IMR-90 (cell line): ENCODE measurements at regions not wholly inside any gene's neighbourhood (a gene's known extent, or its start where the extent isn't known, plus 50 kb on each side); places are given as distances from the start of the nearest gene placed in this dataset.

Source experiments
- ATAC-seq: fragments of 200-7000 bp; cut with Tn5 transposase; 2 replicates; pipeline ENCODE4 v1.9.1; 2020; ENCODE audit warnings: low read depth, mild to moderate bottlenecking, moderate library complexity
- BruUV-seq: library from RNA; stranded (reverse); fragments of 400-500 nt; replicated peaks from 2 replicates; lab custom pipeline; 2021; lab: Mats Ljungman, UMichigan
- CTCF ChIA-PET: fragments of 300-600 bp; formaldehyde crosslinking; extraction: SDS; loops from one replicate; lab custom pipeline; 2021; ENCODE audit warnings: antibody characterized with exemption; lab: Yijun Ruan, JAX
- POLR2A ChIA-PET: fragments of 300-600 bp; sonication (Branson Sonifier 250); formaldehyde crosslinking; loops from one replicate; lab custom pipeline; 2022; ENCODE audit warnings: antibody characterized with exemption; ENCODE audit not compliant: unreplicated experiment; lab: Charles Lee
- DNase-seq: peaks from one replicate; pipeline ENCODE4 v3.0.0; 2013
- H2AFZ ChIP-seq: replicated peaks from 2 replicates; pipeline ENCODE3; 2013; ENCODE audit warnings: low read length, mild to moderate bottlenecking; ENCODE audit not compliant: poor library complexity
- H2AK5ac ChIP-seq: 2 replicates; pipeline ENCODE4 v1.6.1; 2013; ENCODE audit warnings: low read depth, low read length, inconsistent platforms
- H2AK9ac ChIP-seq: replicated peaks from 2 replicates; pipeline ENCODE3; 2013; ENCODE audit warnings: mild to moderate bottlenecking, low read depth, low read length, moderate library complexity; ENCODE audit not compliant: poor library complexity
- H2BK120ac ChIP-seq: 2 replicates; pipeline ENCODE4 v1.6.1; 2013; ENCODE audit warnings: low read depth, low read length, inconsistent platforms
- H2BK15ac ChIP-seq: 3 replicates; pipeline ENCODE4 v1.6.1; 2013; ENCODE audit warnings: low read depth, low read length, inconsistent platforms
- H2BK20ac ChIP-seq: 2 replicates; pipeline ENCODE4 v1.6.1; 2013; ENCODE audit warnings: low read depth, mild to moderate bottlenecking, inconsistent platforms, low read length, moderate library complexity
- H2BK5ac ChIP-seq: 2 replicates; pipeline ENCODE4 v1.6.1; 2013; ENCODE audit warnings: mild to moderate bottlenecking, low read depth, low read length, inconsistent platforms; ENCODE audit not compliant: poor library complexity, severe bottlenecking
- H3K14ac ChIP-seq: replicated peaks from 2 replicates; pipeline ENCODE4 v1.6.1; 2013; ENCODE audit warnings: low read depth, low read length, inconsistent platforms
- H3K18ac ChIP-seq: 2 replicates; pipeline ENCODE4 v1.6.1; 2013; ENCODE audit warnings: low read depth, low read length, control low read depth
- H3K23ac ChIP-seq: 2 replicates; pipeline ENCODE4 v1.6.1; 2013; ENCODE audit warnings: low read depth, low read length, inconsistent platforms
- H3K27ac ChIP-seq: 2 replicates; pipeline ENCODE4 v1.5.1; 2013; ENCODE audit warnings: mild to moderate bottlenecking, control low read depth, low read length; ENCODE audit not compliant: insufficient read depth
- H3K27me3 ChIP-seq: 2 replicates; pipeline ENCODE4 v1.6.1; 2013; ENCODE audit warnings: low read length; ENCODE audit not compliant: control insufficient read depth, insufficient read depth
- H3K36me3 ChIP-seq: 2 replicates; pipeline ENCODE4 v1.6.1; 2013; ENCODE audit warnings: low read length, mixed read lengths; ENCODE audit not compliant: control insufficient read depth, insufficient read depth
- H3K4ac ChIP-seq: 2 replicates; pipeline ENCODE4 v1.6.1; 2013; ENCODE audit warnings: low read depth, low read length, inconsistent platforms
- H3K4me1 ChIP-seq: 2 replicates; pipeline ENCODE4 v1.6.1; 2013; ENCODE audit warnings: low read length, mixed read lengths; ENCODE audit not compliant: control insufficient read depth, insufficient read depth
- H3K4me2 ChIP-seq: 2 replicates; pipeline ENCODE4 v1.6.1; 2013; ENCODE audit warnings: low read depth, mild to moderate bottlenecking, control low read depth, low read length, moderate library complexity
- H3K4me3 ChIP-seq: 2 replicates; pipeline ENCODE4 v1.5.1; 2013; ENCODE audit warnings: low read depth, mild to moderate bottlenecking, control low read depth, low read length, moderate library complexity; ENCODE audit not compliant: insufficient read depth
- H3K56ac ChIP-seq: 2 replicates; pipeline ENCODE4 v1.6.1; 2013; ENCODE audit warnings: low read length, inconsistent platforms; ENCODE audit not compliant: insufficient read depth; ENCODE audit errors: extremely low read depth
- H3K79me1 ChIP-seq, 2 experiments: 2 replicates each; pipeline ENCODE4 v1.6.1; 2013; ENCODE audit warnings: low read length in 2 of 2, inconsistent platforms in 1 of 2, low read depth in 1 of 2
- H3K9ac ChIP-seq: 2 replicates; pipeline ENCODE4 v1.6.1; 2013; ENCODE audit warnings: low read depth, low read length, control low read depth
- H3K9me1 ChIP-seq: 2 replicates; pipeline ENCODE4 v1.6.1; 2013; ENCODE audit warnings: low read length, inconsistent platforms; ENCODE audit not compliant: insufficient read depth
- H3K9me3 ChIP-seq: 2 replicates; pipeline ENCODE4 v1.6.1; 2013; ENCODE audit warnings: low read length; ENCODE audit not compliant: control insufficient read depth, insufficient read depth
- H4K20me1 ChIP-seq: 2 replicates; pipeline ENCODE4 v1.6.1; 2013; ENCODE audit warnings: low read length, inconsistent platforms; ENCODE audit not compliant: insufficient read depth
- H4K5ac ChIP-seq: 2 replicates; pipeline ENCODE4 v1.6.1; 2013; ENCODE audit warnings: mild to moderate bottlenecking, low read depth, low read length, control low read depth
- H4K8ac ChIP-seq, 2 experiments: 2 replicates each; pipeline ENCODE4 v1.6.1; 2013; ENCODE audit warnings: low read depth in 2 of 2, low read length in 2 of 2, control low read depth in 1 of 2, inconsistent platforms in 1 of 2
- H4K91ac ChIP-seq: 2 replicates; pipeline ENCODE4 v1.6.1; 2013; ENCODE audit warnings: low read depth, low read length, inconsistent platforms; ENCODE audit not compliant: insufficient read depth
- FOS ChIP-seq: fragments of 150-350 bp; IDR thresholded peaks from 2 replicates; pipeline ENCODE4 v1.6.1; 2016; ENCODE audit warnings: low read depth, low read length
- NFE2L2 ChIP-seq: fragments of 150-350 bp; IDR thresholded peaks from 2 replicates; pipeline ENCODE4 v1.6.1; 2016; ENCODE audit warnings: low read depth, mild to moderate bottlenecking, low read length
- RAD21 ChIP-seq: IDR thresholded peaks from 2 replicates; pipeline ENCODE4 v1.6.1; 2012; ENCODE audit warnings: low read length, improper control_type of control experiment
- RFX5 ChIP-seq: IDR thresholded peaks from 2 replicates; pipeline ENCODE4 v1.8.0; 2012; ENCODE audit warnings: low read depth, mild to moderate bottlenecking, low read length, moderate library complexity
- SMC3 ChIP-seq: fragments of 150-350 bp; IDR thresholded peaks from 2 replicates; pipeline ENCODE4 v1.6.1; 2016; ENCODE audit warnings: low read depth, mild to moderate bottlenecking, antibody characterized with exemption, low read length, moderate library complexity
- dilution Hi-C: fragments of 300-500 bp; cut with HindIII; formaldehyde crosslinking; loops from one replicate; pipeline ENCODE4 v1.14.3; 2018; ENCODE audit warnings: low sequenced_read_pairs; ENCODE audit not compliant: unreplicated experiment
- in situ Hi-C: fragments of 300-500 bp; cut with MboI; formaldehyde crosslinking; loops from 3 replicates; pipeline ENCODE4 v1.14.3; 2019; ENCODE audit warnings: low sequenced_read_pairs, inconsistent platforms, mixed read lengths
- intact Hi-C: fragments of 100-400 bp; cut with micrococcal nuclease; formaldehyde crosslinking; loops from 2 replicates; pipeline ENCODE4 v1.10.0; 2022

- CTCF ChIA-PET: no interaction called here
- H4K5ac ChIP-seq: no peak overlapping the region
- H2BK120ac ChIP-seq: no peak overlapping the region
- H4K8ac ChIP-seq: no peak overlapping the region
- H2BK20ac ChIP-seq: no peak overlapping the region
- no peaks in the 10 kb centered on the region for H3K36me3 ChIP-seq
- H3K4me3 ChIP-seq: no peak overlapping the region
- H3K9ac ChIP-seq: no peak overlapping the region
- POLR2A ChIA-PET: no interaction called here
- no peaks in the 10 kb centered on the region for H3K79me1 ChIP-seq
- H3K27me3 ChIP-seq: no peaks in the 10 kb centered on the region
- H3K14ac ChIP-seq: no peak overlapping the region
- H3K18ac ChIP-seq: no peak overlapping the region
- no TSS peak for BruUV-seq
- no peak overlapping the region for H3K27ac ChIP-seq
- H3K56ac ChIP-seq: no peak overlapping the region
- no peak overlapping the region for H3K23ac ChIP-seq
- H2AK5ac ChIP-seq: no peak overlapping the region
- intact Hi-C loops: no loop called here
- dilution Hi-C loops: no loop called here
- no peaks in the 10 kb centered on the region for H4K20me1 ChIP-seq
- no peak overlapping the region for H2AK9ac ChIP-seq
- no peak overlapping the region for H3K4me2 ChIP-seq
- H3K4me1 ChIP-seq: no peaks in the 10 kb centered on the region
- H2BK5ac ChIP-seq: no peak overlapping the region
- no peak for ATAC-seq
- peaks cover 2% of the 10 kb centered on the region; the same call in 1 of the 2 replicates for H3K9me3 ChIP-seq
- no peaks in the 10 kb centered on the region for H3K9me1 ChIP-seq
- H4K91ac ChIP-seq: no peak overlapping the region
- in situ Hi-C loops: no loop called here
- TF ChIP-seq NFE2L2: no peak
- TF ChIP-seq SMC3: no peak
- TF ChIP-seq FOS: no peak
- no peak for TF ChIP-seq RFX5
- no peak for TF ChIP-seq RAD21
- DNase-seq: no peak
- H2AFZ ChIP-seq: no peak overlapping the region
- no peak overlapping the region for H2BK15ac ChIP-seq
- H3K4ac ChIP-seq: no peak overlapping the region
These were observed 519.6 kb upstream of the DEPDC1 start for GRCh38 chr1:69016468-69016867.
